Mesenchymal stem cell (in vitro differentiated cells and primary cell): ENCODE measurements at regions not wholly inside any gene's neighbourhood (a gene's known extent, or its start where the extent isn't known, plus 50 kb on each side); places are given as distances from the start of the nearest gene placed in this dataset.

Experiments used
- DNase-seq: peaks from one replicate; pipeline ENCODE4 v3.0.0-alpha.2; 2013
- H2AFZ ChIP-seq: one replicate; pipeline ENCODE4 v1.6.1; 2013; ENCODE audit warnings: low read depth, mild to moderate bottlenecking, control low read depth, inconsistent platforms, low read length, moderate library complexity
- H2AK5ac ChIP-seq: 2 replicates; pipeline ENCODE4 v1.6.1; 2013; ENCODE audit warnings: low read length, moderate library complexity, mild to moderate bottlenecking, inconsistent platforms; ENCODE audit not compliant: severe bottlenecking
- H2BK120ac ChIP-seq: one replicate; pipeline ENCODE4 v1.6.1; 2013; ENCODE audit warnings: low read depth, mild to moderate bottlenecking, inconsistent platforms, low read length, moderate library complexity
- H2BK12ac ChIP-seq, 2 experiments: one replicate each; pipeline ENCODE4 v1.6.1; 2013; ENCODE audit warnings: inconsistent platforms in 2 of 2, low read length in 2 of 2, mild to moderate bottlenecking in 2 of 2, moderate library complexity in 2 of 2, control low read depth in 1 of 2
- H2BK15ac ChIP-seq: one replicate; pipeline ENCODE4 v1.6.1; 2013; ENCODE audit warnings: mild to moderate bottlenecking, low read depth, inconsistent platforms; ENCODE audit not compliant: poor library complexity, severe bottlenecking
- H2BK5ac ChIP-seq: 2 replicates; pipeline ENCODE4 v1.6.1; 2013; ENCODE audit warnings: low read depth, mild to moderate bottlenecking, low read length, control low read depth, inconsistent platforms; ENCODE audit not compliant: poor library complexity, severe bottlenecking
- H3K14ac ChIP-seq, 2 experiments: one replicate each; pipeline ENCODE4 v1.6.1; 2013; ENCODE audit warnings: inconsistent platforms in 2 of 2, low read length in 2 of 2, control low read depth in 1 of 2, mild to moderate bottlenecking in 1 of 2, moderate library complexity in 1 of 2
- H3K18ac ChIP-seq, 2 experiments: one replicate each; pipeline ENCODE4 v1.6.1; 2013; ENCODE audit warnings: inconsistent platforms in 2 of 2, low read length in 2 of 2, control low read depth in 1 of 2, low read depth in 1 of 2, mild to moderate bottlenecking in 1 of 2
- H3K23ac ChIP-seq, 2 experiments: one replicate each; pipeline ENCODE4 v1.6.1; 2013; ENCODE audit warnings: inconsistent platforms in 2 of 2, low read length in 2 of 2, mild to moderate bottlenecking in 2 of 2, moderate library complexity in 2 of 2, control low read depth in 1 of 2
- H3K27ac ChIP-seq: 2 replicates; pipeline ENCODE4 v1.5.1; 2013; ENCODE audit warnings: mild to moderate bottlenecking, moderate library complexity, low read length, control low read depth, inconsistent platforms; ENCODE audit not compliant: poor library complexity, severe bottlenecking
- H3K27me3 ChIP-seq, 2 experiments: 2 replicates each; pipeline versions ENCODE4 v1.6.1 to v1.7.0; 2013; ENCODE audit warnings: low read length in 2 of 2, mild to moderate bottlenecking in 2 of 2, moderate library complexity in 2 of 2, control low read depth in 1 of 2, inconsistent platforms in 1 of 2; ENCODE audit not compliant: control insufficient read depth in 1 of 2, insufficient read depth in 1 of 2
- H3K36me3 ChIP-seq, 2 experiments: 2 replicates each; pipeline versions ENCODE4 v1.6.1 to v1.7.0; 2013; ENCODE audit warnings: low read length in 2 of 2, control low read depth in 1 of 2, inconsistent platforms in 1 of 2, low read depth in 1 of 2, mild to moderate bottlenecking in 1 of 2; ENCODE audit not compliant: insufficient read depth in 2 of 2, control insufficient read depth in 1 of 2
- H3K4ac ChIP-seq, 2 experiments: one replicate each; pipeline ENCODE4 v1.6.1; 2013; ENCODE audit warnings: inconsistent platforms in 2 of 2, low read length in 2 of 2, mild to moderate bottlenecking in 2 of 2, moderate library complexity in 2 of 2, control low read depth in 1 of 2, low read depth in 1 of 2
- H3K4me1 ChIP-seq: 2 replicates; pipeline ENCODE4 v1.6.1; 2013; ENCODE audit warnings: low read depth, low read length, control low read depth; ENCODE audit not compliant: control insufficient read depth, insufficient read depth
- H3K4me2 ChIP-seq: 2 replicates; pipeline ENCODE4 v1.6.1; 2013; ENCODE audit warnings: low read length, mild to moderate bottlenecking, inconsistent platforms; ENCODE audit not compliant: poor library complexity, severe bottlenecking
- H3K4me3 ChIP-seq, 2 experiments: 2 replicates each; pipeline versions ENCODE4 v1.5.1 to v1.7.0; 2013; ENCODE audit warnings: low read length in 2 of 2, mild to moderate bottlenecking in 2 of 2, control low read depth in 1 of 2, low read depth in 1 of 2; ENCODE audit not compliant: insufficient read depth in 1 of 2
- H3K79me1 ChIP-seq: replicated peaks from 2 replicates; pipeline ENCODE4 v1.6.1; 2013; ENCODE audit warnings: mild to moderate bottlenecking, control low read depth, low read length, inconsistent platforms; ENCODE audit not compliant: poor library complexity, severe bottlenecking
- H3K9ac ChIP-seq: 2 replicates; pipeline ENCODE4 v1.7.0; 2013; ENCODE audit warnings: mild to moderate bottlenecking, low read length, moderate library complexity
- H3K9me3 ChIP-seq: 2 replicates; pipeline ENCODE4 v1.7.0; 2013; ENCODE audit warnings: mild to moderate bottlenecking, low read length; ENCODE audit not compliant: control insufficient read depth
- H4K8ac ChIP-seq: one replicate; pipeline ENCODE4 v1.6.1; 2013; ENCODE audit warnings: inconsistent platforms, mild to moderate bottlenecking, low read length, moderate library complexity
- H4K91ac ChIP-seq: one replicate; pipeline ENCODE4 v1.6.1; 2013; ENCODE audit warnings: mild to moderate bottlenecking, low read length, inconsistent platforms
- WGBS: methylation state at CpG from one replicate; pipeline ENCODE4 v1.1.7; 2013; ENCODE audit warnings: mixed read lengths; 5-methylcytosine and 5-hydroxymethylcytosine counted together

GRCh38 chr1:212500351-212500750 lies 67.6 kb downstream of the NENF start:
- Histone ChIP-seq H2AFZ (no peak overlapping the region), H2BK120ac (no peak overlapping the region), H3K4me3 (no peak overlapping the region), H2BK5ac (no peak overlapping the region), H3K14ac (no peak overlapping the region), H3K4ac (no peak overlapping the region), H3K36me3 (no peaks in the 10 kb centered on the region), H2BK15ac (no peak overlapping the region), H4K91ac (no peak overlapping the region), H3K27ac (no peak overlapping the region), H3K4me1 (peaks cover 2% of the 10 kb centered on the region), H4K8ac (no peak overlapping the region), H3K9me3 (no peaks in the 10 kb centered on the region), H2BK12ac (no peak overlapping the region), H3K27me3 (peaks cover 0 to 5% of the 10 kb centered on the region in 2 experiments), H2AK5ac (no peak overlapping the region), H3K79me1 (no peaks in the 10 kb centered on the region), H3K18ac (no peak overlapping the region), H3K23ac (no peak overlapping the region), H3K4me2 (no peak overlapping the region), H3K9ac (no peak overlapping the region)
- DNase-seq, result no peak
- WGBS, result 92% methylated on average over 6 of the region's 6 CpGs

GRCh38 chr1:212500983-212501382 lies 68.3 kb downstream of the NENF start:
- WGBS, result 72% methylated on average over 1 of the region's 1 CpG
- H3K18ac ChIP-seq, result no peak overlapping the region

DNA sequence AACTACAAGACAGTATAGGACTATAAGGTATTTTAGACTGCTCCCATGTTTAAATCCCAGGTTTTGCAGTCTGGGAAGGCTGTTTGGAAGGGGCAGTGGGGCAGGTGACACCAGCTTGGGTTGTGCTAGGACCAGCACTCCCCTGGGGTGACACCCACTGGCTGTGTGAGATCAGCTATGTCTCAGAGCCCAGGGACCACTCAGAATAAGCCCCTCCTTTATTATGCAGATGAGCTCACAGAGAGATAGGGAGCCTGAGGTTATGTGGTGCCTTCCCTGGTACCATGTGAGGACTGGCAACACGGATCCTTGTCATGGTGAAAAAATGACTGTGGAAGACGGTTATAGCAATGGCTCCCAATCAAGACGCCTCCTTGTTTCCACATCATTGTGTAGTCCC lies 71.0 kb downstream of the NENF start:
- Histone ChIP-seq H3K4me2 (no peak overlapping the region), H3K4me1 (peaks cover 8% of the 10 kb centered on the region), H3K36me3 (no peaks in the 10 kb centered on the region), H2BK5ac (no peak overlapping the region), H3K9me3 (no peaks in the 10 kb centered on the region), H3K4ac (no peak overlapping the region), H3K14ac (no peak overlapping the region), H3K18ac (no peak overlapping the region), H4K91ac (no peak overlapping the region), H2AK5ac (no peak overlapping the region), H3K27ac (no peak overlapping the region), H3K27me3 (no peaks in the 10 kb centered on the region), H2BK15ac (no peak overlapping the region), H2BK12ac (no peak overlapping the region), H3K9ac (no peak overlapping the region), H2AFZ (no peak overlapping the region), H4K8ac (no peak overlapping the region), H3K23ac (no peak overlapping the region), H3K79me1 (no peaks in the 10 kb centered on the region), H3K4me3 (no peak overlapping the region), H2BK120ac (no peak overlapping the region)
- DNase-seq, result no peak
- 92% methylated on average over 3 of the region's 3 CpGs for WGBS

More at GRCh38 chr1:212500983-212501382, 68.3 kb downstream of the NENF start:
- Histone ChIP-seq H3K4ac (no peak overlapping the region), H3K14ac (no peak overlapping the region), H3K4me2 (no peak overlapping the region), H3K4me3 (no peak overlapping the region), H2BK120ac (no peak overlapping the region), H2AK5ac (no peak overlapping the region), H3K23ac (no peak overlapping the region), H2BK5ac (no peak overlapping the region), H2BK12ac (no peak overlapping the region), H3K36me3 (no peaks in the 10 kb centered on the region), H3K79me1 (no peaks in the 10 kb centered on the region), H3K27me3 (peaks cover 0 to 5% of the 10 kb centered on the region in 2 experiments), H3K9me3 (no peaks in the 10 kb centered on the region), H3K9ac (no peak overlapping the region), H3K4me1 (peaks cover 2% of the 10 kb centered on the region), H4K91ac (no peak overlapping the region), H2BK15ac (no peak overlapping the region), H4K8ac (no peak overlapping the region), H2AFZ (no peak overlapping the region), H3K27ac (no peak overlapping the region)
- DNase-seq, result no peak

- 89% methylated on average over 4 of the region's 4 CpGs for WGBS
- no peak for DNase-seq
These were observed 71.6 kb downstream of the NENF start for GRCh38 chr1:212504171-212504803.

More at GRCh38 chr1:212504171-212504803, 71.6 kb downstream of the NENF start:
- Histone ChIP-seq H2BK15ac (no peak overlapping the region), H3K9me3 (no peaks in the 10 kb centered on the region), H3K36me3 (no peaks in the 10 kb centered on the region), H3K79me1 (no peaks in the 10 kb centered on the region), H2BK12ac (no peak overlapping the region), H4K8ac (no peak overlapping the region), H2BK120ac (no peak overlapping the region), H3K14ac (no peak overlapping the region), H2BK5ac (no peak overlapping the region), H3K4me3 (no peak overlapping the region), H3K4me1 (peaks cover 8% of the 10 kb centered on the region), H3K9ac (no peak overlapping the region), H2AK5ac (no peak overlapping the region), H3K18ac (no peak overlapping the region), H3K27me3 (no peaks in the 10 kb centered on the region), H2AFZ (no peak overlapping the region), H3K4me2 (no peak overlapping the region), H3K4ac (no peak overlapping the region), H3K23ac (no peak overlapping the region), H3K27ac (no peak overlapping the region), H4K91ac (no peak overlapping the region)
